ENCODE measurements at regions not wholly inside any gene's neighbourhood (a gene's known extent, or its start where the extent isn't known, plus 50 kb on each side); places are given as distances from the start of the nearest gene placed in this dataset.

- TF ChIP-seq EZH2 (IDR thresholded peaks at IDR 0.05; ENCODE audit: borderline replicate concordance, insufficient read depth, low read depth, low read length, poor library complexity, severe bottlenecking) (no peak), CTCF (IDR thresholded peaks at IDR 0.05) (no peak)
Observed at GRCh38 chr4:23224684-23225420, 532.1 kb downstream of the GBA3 start.
